Endometrial microvascular endothelial cells (primary cell): ENCODE measurements at regions not wholly inside any gene's neighbourhood (a gene's known extent, or its start where the extent isn't known, plus 50 kb on each side); places are given as distances from the start of the nearest gene placed in this dataset.

Source experiments
- in situ Hi-C: cut with HindIII; loops from 2 replicates; pipeline ENCODE4 v1.10.0; 2017; ENCODE audit warnings: low sequenced_read_pairs, low pct_unique_long_range_greater_than_20kb; ENCODE audit errors: inconsistent ontology term

DNA sequence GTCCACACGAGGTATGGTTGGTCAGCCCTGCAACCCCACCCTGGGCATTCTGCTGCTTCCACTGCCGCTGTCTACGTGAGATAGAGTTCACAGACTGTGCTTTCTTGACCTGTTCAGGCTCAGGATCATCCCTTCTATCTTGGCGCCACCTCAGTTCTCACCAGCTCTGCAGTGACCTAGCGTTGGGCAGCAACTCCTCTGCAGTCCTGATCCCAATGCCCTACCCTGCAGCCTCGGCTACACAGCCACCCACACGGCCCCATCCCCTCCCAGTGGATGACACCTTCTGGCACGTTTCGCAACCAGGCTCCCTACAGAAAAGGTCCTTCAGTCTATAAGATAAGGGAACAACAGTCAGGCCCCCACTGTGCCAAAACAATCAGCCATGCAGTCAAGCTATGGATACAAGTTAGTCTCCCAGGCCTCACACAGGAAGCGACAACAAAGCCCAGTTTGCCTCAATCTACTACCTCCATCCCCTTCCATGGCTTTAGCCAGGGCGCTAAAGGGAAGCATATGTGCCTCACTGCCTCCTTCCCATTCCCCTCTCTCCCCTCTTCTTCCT is 317.9 kb upstream of the PKDCC start:
- in situ Hi-C loops = no loop called here

DNA sequence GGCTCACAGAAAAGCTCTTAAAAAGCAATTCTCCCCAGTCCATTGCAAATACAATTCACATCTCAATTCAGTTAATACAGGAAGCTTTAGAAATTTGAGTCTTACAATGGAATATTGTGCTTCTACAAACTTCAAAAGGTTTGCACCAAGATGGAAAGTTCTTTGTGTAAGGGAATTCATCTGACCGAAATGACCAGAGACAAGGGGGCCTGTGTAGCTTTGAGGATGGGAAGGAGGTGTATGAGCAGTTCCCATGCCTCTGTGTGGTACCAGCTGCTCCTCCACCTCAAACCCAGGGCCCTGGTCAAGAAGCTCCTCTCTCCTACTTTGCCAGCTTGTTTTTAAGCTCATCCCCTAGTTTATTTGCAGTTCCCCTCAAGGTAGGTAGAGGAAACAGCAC is 312.8 kb upstream of the PKDCC start:
- in situ Hi-C loops = no loop called here

DNA sequence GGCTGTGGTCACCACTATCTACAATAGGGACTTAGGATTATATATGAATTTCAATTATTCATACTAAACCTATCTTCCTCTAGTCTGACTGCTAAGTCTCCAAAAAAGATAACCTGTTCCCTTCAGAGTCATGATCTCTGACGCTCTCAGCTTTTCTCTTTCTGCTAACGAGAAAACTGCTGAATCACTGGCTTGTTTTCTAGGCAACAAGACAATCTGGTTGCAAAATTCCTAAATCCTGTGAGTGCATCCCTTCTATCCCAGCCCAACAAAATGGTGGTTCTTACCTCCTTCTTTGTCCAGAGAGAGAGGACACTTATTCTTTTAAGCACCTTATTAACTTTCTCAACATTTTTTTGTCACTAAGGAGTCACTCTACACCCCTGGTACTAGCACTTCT is 312.3 kb upstream of the PKDCC start:
- in situ Hi-C loops = no loop called here

DNA sequence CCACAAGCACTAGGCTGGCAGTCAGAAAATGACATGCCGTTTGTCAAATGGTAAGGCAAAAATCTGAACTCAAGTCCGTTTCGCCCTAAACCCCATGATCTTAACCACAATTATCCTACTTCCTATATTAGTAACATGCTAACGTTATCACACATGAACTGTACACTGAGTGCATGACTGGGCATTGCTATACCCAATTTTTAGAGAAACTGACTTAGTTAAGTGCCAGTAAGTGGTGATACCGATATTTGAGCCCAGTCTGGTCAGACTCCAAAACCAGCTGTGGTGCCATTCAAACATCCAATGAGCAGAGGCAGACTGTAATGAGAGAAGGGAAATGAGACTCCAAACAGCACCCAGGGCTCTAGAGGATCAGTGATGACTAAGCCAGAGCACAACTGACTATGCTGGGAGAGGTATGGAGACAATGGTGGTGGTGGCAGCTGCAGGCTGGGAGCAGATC is 311.7 kb upstream of the PKDCC start:
- in situ Hi-C loops = no loop called here

DNA sequence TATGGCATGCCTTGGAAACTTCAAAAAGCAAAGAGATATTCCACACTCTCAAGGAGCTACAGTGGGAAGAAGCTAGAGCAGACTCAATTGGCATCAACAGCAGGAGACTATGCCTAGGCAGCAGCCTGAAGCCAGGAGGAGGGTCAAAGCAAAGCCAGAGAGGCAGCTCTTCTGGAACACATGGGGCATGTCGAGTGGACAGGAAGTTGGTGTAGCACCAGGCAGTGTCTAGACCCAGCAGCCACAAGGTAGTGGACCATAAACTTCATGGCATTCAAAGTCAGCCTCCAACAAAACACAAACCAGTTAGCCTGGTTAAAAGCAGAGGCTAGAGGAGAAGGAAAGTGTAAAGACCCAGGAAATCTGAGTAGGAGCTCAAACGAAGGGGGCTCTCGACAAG is 311.2 kb upstream of the PKDCC start:
- in situ Hi-C loops = no loop called here

DNA sequence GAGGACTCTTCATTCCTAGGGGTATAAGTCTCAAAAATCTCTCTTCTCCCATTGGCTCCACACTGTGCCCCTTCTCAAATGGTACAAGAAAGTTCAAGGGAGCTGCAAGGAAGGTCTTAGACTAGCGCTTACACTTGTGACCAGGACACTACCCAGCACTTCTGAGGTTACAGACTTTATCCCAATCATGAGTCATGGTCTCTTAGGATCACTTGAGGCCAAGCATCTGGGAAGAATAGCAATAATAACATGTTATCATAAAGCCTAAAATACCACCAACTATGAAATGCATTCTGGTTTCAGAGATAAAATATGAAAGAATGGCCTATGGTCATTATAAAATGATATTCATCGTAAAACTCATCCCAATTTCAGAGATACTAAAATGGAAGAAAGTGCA is 309.9 kb upstream of the PKDCC start:
- in situ Hi-C loops = no loop called here

DNA sequence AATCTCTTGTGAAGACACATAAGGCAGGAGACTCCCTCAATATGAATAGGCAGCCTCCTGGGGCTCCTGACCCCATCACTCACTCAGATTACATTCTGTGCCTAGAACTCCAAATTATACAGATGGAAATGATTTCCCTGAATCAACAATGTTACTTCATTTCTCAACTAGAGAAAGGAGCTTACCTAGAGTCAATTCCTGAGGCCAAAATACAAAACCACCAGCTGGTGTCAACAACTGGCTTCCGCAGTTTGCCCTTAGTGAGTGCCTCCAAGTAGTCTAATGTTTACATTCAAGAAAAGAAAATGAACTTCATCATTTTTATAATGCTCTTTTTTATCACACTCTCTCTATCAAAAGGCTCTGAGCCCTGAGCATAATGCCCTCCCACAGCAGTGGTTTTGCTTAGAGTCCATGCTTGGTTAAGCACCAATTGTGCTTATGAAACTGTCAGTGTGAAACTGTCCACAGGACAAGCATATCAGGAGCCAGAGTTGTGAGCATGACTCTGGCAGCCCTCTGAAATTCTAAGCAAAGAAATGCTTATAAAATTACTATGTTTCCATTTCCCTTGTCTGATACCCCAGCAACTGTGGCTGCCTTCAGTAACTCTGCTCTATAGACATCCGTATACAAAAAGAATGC is 305.7 kb upstream of the PKDCC start:
- in situ Hi-C loops = no loop called here

DNA sequence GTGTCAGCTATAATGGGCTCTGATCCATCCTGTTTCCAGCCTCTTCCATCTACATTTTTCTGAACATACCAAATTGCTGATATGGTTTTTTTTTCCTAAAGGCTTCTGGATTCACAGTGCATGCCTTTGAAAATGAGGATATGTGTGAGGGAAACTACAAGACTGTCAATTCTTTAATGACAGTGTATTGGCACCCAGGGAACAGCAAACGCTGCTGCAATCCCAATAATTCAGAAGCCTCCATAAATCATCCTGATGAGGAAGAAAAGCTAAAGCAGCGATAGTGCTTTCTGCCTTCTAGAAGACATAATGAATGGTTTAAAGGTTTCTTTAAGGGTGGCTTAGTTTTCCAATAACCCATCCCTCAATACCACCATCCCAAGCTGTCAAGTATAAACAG is 304.5 kb upstream of the PKDCC start:
- in situ Hi-C loops = no loop called here

DNA sequence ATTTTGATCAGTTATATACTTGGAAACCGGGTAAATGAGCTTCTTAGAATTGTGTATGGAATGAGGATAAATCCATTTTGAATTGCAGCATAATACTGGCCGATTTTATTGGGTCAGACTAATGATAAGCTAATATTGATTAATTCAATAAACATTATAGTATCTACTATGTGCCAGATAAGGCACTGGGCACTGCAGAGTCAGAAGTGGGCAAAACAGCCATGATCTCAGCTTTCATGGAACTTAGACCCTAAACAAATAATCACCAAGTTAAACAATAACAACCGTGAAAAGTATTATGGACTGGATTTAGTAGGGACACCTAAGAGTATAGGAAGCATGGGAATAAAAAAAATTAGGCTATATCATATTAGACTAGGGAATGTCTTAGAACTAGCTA is 297.0 kb upstream of the PKDCC start:
- in situ Hi-C loops = no loop called here

DNA sequence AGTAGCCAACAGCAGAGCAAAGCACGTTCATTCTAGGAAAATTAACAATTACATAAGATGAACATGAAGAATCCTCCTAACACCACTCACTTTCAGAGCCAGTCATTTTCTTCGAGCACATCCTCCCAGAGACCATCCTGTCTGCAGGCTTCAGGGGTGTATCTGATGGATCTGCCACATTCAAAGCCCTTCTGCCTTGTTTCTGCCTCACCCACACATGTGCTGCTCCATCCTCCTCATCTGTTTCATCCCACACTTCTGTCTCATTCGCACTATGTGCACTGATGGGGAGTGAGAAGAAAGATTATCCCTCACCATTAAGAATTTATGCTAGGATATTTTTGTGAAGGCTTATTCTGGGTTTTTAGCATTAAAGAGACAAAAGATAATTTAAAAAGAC is 287.9 kb upstream of the PKDCC start:
- in situ Hi-C loops = no loop called here

DNA sequence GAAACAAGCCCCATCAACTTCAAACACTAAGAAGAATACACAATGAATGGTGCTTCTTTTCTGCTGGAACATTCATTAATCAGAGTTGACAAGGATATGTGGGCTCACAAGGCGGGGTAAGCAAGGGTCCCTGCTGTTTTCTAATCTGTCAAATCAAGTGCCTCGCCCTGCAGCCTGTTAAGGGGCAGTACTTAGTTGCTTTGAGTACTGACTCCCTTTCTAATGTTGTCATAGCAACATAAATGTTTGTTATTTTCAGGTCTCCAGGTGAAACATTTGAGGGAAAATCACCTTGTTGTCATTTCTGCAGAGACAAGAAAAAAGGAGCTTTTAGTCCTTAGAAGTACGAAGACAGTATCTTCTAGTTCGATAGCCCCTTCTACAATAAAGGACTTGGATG is 284.7 kb upstream of the PKDCC start:
- in situ Hi-C loops = no loop called here

DNA sequence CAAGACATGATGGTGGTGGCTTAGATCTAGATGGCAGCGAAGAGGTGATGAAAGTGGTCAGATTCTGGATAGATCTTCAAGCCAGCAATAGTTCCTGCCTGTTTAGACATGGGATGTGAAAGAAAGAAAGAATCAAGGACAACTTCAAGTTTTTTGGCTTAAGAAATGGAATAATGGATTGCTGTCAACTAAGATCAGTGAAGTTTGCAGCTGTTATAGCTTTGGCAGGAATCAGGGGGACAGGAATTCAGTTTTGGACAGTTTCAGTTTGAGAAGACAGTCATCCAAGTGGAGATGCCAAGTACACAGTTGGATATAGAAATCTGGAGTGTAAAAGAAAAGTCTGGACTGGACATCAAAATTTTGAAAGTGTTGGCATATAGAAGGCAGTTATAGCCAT is 283.7 kb upstream of the PKDCC start:
- in situ Hi-C loops = no loop called here

DNA sequence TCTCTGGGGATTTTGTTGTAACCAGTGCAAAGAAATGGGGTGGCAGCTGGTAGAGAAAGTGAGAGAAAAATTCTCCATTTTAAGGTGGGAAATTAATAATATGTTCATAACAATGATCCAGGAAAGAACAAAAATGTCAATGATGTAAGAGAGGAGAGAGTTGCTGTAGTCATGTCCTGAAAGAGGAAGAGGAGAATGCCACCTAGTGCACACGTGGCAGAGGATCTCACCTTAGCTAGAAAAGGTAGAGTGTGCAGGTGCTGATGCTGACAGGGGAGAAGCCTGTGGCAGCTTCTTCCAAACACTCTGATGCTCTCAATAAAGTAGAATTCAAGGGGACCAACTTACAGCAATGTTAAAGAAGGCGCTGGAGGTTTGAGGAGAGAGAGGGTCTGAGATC is 282.9 kb upstream of the PKDCC start:
- in situ Hi-C loops = no loop called here

DNA sequence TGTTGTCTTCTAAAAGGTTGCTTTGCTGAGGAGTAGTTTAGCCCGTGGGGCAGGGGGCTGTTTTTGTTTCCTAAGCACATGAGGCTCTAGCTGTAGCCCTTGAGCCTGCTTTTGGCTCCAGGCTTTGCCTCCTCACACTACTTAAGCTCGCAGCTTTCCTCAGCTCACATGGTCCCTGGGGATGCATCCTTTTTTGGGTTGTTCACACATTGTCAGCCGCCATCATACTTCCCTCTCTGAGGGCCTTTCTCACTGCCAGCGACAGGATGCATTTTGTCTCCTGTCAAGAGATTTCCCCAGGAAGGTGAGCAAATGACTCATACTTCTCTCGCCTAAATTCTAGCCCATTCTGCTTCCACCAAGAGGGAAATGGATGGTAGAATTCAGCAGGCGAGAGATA is 279.5 kb upstream of the PKDCC start:
- in situ Hi-C loops = no loop called here

DNA sequence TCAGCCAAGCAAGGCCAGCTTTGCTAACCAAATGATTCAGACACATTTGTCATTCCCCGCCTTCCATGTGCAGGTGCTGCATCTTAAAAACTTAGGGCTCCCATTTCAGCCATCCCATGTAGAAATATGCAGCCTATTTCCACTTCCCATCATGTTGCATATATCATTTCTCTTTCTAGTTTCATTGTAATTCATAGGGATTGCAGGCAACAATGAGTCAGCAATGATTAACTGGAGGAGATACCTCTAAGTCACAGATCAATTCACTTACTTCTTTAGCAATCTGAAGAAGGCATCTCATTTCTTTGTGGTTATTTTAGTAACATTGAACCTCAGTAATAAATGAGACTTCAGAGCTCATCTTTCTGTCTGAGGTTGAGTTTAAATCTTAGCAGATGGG is 276.1 kb upstream of the PKDCC start:
- in situ Hi-C loops = no loop called here

DNA sequence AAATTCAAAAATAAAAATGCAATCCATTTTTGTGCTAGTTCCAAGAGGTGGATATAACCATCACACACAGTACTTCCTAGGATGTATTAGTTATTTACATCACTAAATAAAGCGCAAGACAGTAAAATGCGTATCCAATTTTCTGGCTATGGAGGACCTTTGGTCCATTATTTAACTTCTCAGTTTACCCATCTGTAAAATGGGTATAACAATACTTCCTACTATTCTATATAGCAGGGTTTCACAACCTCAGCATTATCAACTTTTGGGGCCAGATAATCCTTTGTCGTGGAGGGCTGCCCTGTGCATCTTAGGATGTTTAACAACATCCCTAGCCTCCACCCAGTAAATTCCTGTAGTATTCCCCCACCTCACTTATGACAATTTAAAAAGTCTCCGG is 275.1 kb upstream of the PKDCC start:
- in situ Hi-C loops = no loop called here

DNA sequence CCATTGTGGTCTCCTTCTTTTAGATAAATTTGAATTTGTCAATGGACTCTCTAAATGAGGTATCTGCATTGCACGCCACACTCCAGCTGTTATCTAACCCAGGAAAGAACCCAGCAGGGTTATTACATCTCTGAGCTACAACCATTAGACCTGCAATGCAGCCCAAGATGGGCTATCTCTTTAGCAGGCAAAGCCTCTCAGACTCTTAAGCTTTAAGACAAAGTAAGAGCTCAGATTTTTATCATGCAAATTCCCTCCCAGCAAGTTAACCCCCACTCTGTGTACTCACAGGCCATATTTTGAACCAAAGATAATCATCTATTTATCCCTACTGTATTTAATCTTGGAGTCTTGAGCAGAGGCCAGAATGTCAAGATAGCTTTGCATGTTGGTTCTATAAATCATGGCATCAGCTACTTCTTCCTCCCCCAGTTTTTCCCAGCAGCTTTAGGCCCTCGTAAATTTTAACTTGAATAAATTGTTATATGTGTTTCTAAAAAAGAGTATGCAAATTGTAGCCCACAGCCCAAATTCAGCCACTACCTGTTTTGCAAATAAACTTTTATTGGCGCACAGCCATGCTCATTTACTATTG is 273.7 kb upstream of the PKDCC start:
- in situ Hi-C loops = no loop called here

DNA sequence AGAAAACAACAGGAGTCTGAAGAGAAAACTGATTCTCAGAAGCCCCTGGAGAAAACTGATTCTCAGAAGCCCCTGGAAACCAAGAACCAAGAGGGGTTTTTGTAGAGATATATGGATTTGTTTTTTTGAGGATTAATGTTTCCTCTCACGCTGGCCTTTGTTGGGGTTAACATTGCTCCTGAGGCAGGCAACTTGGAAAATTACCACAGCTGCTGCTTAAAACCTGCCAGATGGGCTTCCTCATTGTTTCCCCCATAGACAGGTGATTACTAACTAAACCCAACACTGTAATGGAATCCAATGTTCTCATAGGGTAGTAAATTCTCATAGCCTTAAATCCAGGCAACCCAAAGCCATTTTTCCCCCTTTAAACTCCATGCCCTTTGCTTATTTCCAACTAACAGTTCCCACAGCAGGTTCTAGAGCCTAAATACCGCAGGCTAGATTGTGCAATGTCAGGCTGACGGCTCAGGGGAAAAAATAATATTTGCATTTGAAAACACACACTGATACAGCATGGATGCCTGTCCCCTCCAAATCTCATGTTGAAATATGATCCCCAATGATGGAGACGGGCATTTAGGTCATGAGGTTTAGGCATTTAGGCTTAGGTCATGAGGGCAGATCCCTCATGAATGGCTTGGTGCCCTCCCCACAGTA is 272.3 kb upstream of the PKDCC start:
- in situ Hi-C loops = no loop called here

DNA sequence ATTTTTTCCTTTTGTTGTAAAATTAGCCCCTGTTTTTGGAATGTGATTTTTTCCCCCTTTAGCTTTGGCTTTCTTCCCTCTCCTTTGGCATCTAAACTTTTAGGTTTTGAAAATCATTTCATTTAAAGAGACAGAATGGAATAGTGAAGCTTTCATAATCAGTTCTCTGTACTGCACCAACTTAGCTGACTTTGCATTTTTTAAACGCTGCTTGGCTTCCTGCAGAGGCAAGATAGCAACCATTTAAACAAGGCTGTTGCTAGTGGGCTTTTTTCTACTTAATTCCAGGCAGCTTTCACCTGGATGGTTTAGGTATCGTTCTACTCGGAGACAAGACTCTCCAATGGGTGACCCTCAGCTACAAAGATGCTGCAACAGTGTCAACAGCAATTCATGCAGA is 267.9 kb upstream of the PKDCC start:
- in situ Hi-C loops = no loop called here
